AG10803 (cell line): ENCODE measurements at regions not wholly inside any gene's neighbourhood (a gene's known extent, or its start where the extent isn't known, plus 50 kb on each side); places are given as distances from the start of the nearest gene placed in this dataset.

Experiments
- DNase-seq: peaks from one replicate; pipeline ENCODE4 v3.0.0; 2010; ENCODE audit warnings: low read depth
- H3K4me3 ChIP-seq: 2 replicates; pipeline ENCODE4 v1.5.1; 2011; ENCODE audit warnings: mild to moderate bottlenecking, low read length, control low read depth
- TF ChIP-seq, protein P1 (sequence below): conservative IDR thresholded peaks from 2 replicates; pipeline ENCODE4 v1.5.1; 2011; ENCODE audit warnings: mild to moderate bottlenecking, low read length, control low read depth, inconsistent platforms

DNA sequence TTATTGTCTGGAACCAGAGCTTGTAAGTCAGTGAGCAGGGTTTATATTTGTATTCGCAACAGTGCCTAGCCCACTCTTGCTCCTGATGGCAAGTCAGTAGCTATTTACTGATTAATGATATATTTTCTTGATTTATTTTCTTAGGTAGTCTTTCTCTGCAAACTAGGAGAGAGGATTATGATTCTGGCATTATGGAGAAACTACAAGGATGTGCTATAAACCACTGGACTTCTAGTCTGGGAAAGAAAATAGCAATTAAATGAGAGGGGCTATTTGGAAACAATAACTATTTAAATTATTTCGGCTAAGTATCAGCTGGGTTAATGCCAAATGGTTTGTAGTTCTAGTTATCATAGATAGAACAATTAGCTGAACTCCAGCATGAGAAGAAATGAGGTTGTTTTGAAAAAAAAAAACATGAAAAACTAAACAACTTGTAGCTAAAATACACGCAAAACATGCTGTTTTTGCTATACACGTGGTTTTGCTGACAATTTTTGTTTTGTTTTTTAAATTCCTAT, 304.9 kb upstream of the TCF21 start:
- no peak overlapping the region for H3K4me3 ChIP-seq
- DNase-seq, result no peak
- TF ChIP-seq, protein P1, sequence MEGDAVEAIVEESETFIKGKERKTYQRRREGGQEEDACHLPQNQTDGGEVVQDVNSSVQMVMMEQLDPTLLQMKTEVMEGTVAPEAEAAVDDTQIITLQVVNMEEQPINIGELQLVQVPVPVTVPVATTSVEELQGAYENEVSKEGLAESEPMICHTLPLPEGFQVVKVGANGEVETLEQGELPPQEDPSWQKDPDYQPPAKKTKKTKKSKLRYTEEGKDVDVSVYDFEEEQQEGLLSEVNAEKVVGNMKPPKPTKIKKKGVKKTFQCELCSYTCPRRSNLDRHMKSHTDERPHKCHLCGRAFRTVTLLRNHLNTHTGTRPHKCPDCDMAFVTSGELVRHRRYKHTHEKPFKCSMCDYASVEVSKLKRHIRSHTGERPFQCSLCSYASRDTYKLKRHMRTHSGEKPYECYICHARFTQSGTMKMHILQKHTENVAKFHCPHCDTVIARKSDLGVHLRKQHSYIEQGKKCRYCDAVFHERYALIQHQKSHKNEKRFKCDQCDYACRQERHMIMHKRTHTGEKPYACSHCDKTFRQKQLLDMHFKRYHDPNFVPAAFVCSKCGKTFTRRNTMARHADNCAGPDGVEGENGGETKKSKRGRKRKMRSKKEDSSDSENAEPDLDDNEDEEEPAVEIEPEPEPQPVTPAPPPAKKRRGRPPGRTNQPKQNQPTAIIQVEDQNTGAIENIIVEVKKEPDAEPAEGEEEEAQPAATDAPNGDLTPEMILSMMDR, result no peak

DNA sequence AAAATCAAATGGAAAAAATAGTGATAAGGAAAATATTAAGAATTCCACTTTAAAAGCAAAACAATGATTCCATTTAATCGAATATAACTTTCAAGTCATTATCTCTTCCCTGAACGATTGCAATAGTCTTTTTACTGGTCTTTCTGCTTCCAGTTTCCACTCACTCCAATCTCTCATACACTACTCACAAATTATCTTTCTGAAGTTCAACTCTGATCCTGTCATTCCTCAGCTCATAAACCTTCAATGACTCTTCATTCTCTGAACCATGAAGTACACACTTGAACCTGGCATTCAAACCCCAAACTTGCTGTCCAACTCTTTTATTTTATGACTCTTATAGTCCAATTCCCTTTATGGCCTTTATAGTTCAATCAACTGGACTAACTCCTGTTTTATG, 304.1 kb upstream of the TCF21 start:
- no peak for DNase-seq
- no peak overlapping the region for H3K4me3 ChIP-seq
- TF ChIP-seq, protein P1, result no peak

- no peak for DNase-seq
- TF ChIP-seq, protein P1, result no peak
- no peak overlapping the region for H3K4me3 ChIP-seq
Observed at GRCh38 chr6:133585978-133586377, 302.9 kb upstream of the TCF21 start.

DNA sequence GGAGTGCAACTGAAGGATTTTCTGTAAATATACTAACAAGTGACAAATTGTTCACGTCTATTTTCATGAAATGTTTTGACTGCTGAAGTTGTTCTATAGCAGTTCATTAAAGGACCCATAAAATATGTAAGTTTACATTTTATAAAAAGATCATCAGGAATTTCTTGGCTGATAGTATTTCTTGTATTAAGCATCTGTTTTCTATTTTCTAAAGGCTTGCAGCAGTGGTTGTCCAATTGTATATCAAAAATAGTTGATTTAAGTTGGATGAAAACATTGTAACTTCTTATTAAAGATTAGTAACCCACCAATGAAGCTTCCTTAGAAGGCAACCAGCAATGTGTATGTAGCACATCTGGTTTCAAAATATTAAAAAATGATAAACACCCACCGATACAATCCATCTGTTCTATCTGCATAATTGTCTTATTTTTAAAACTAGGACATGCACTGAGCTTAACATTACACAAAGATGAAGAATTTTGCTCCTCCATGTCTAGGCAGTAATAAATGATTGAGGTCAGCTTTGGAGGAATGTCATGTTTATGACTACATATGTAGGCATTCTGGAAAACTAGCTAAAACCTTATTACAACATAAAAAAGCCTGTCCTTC, 301.3 kb upstream of the TCF21 start:
- TF ChIP-seq, protein P1, result no peak
- DNase-seq, result peak; percentile 91

DNA sequence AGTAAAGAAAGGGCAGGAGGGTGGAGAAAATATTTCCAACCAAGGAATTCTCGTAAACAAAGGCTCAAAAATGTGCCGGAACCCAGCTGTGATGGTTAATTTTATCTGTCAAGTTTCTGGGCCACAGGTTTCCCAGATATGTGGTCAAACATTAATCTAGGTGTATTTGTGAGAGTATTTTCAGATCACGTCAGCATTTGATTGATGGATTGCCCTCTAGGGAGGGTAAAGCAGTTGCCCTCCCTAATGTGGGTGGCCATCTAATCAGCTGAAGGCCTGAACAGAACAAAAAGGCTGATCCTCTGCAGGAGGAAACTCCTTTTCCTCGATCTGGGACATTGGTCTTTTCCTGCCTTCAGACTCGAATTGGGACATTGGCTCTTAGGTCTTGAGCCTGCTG, 298.7 kb upstream of the TCF21 start:
- no peak overlapping the region for H3K4me3 ChIP-seq
- DNase-seq, result no peak
- TF ChIP-seq, protein P1, result no peak

More for the DNA sequence above, 301.3 kb upstream of the TCF21 start:
- H3K4me3 ChIP-seq, result no peak overlapping the region

GRCh38 chr6:133590814-133591213, 298.1 kb upstream of the TCF21 start:
- TF ChIP-seq, protein P1, result no peak
- peak; percentile 21 for DNase-seq
- H3K4me3 ChIP-seq, result no peak overlapping the region

GRCh38 chr6:133591275-133591674, 297.6 kb upstream of the TCF21 start:
- peak; percentile 35 for DNase-seq
- no peak overlapping the region for H3K4me3 ChIP-seq

More at GRCh38 chr6:133591275-133591674, 297.6 kb upstream of the TCF21 start:
- TF ChIP-seq, protein P1, result no peak
